Thyroid gland (tissue), 4 donors: ENCODE measurements at regions not wholly inside any gene's neighbourhood (a gene's known extent, or its start where the extent isn't known, plus 50 kb on each side); places are given as distances from the start of the nearest gene placed in this dataset.

Experiments used
- DNase-seq, 2 donors: peaks; one replicate each; pipeline ENCODE4 v3.0.0-alpha.2; 2019
- H3K27ac ChIP-seq, 3 donors: fragments of 200-600 bp; sonication (generic); 1 replicate in 2 of 3; 2 replicates in 1 of 3; pipeline ENCODE4 v1.5.1; 2016 to 2019; ENCODE audit warnings: mild to moderate bottlenecking in 1 of 3, moderate library complexity in 1 of 3
- H3K27me3 ChIP-seq: fragments of 200-600 bp; sonication (generic); one replicate; pipeline ENCODE4 v1.5.1; 2019
- H3K36me3 ChIP-seq, 2 donors: fragments of 200-600 bp; sonication (generic); one replicate each; pipeline ENCODE4 v1.5.1; 2016 to 2019
- H3K4me1 ChIP-seq, 2 donors: fragments of 200-600 bp; sonication (generic); one replicate each; pipeline ENCODE4 v1.5.1; 2017 to 2019
- H3K4me3 ChIP-seq, 3 donors: fragments of 200-600 bp; sonication (generic); replicated peaks in 1 of 3; 1 replicate in 2 of 3; 2 replicates in 1 of 3; pipeline ENCODE4 v1.5.1; 2016; ENCODE audit warnings: mild to moderate bottlenecking in 1 of 3
- H3K9me3 ChIP-seq: fragments of 200-600 bp; sonication (generic); one replicate; pipeline ENCODE4 v1.5.1; 2017
- POLR2A ChIP-seq, 2 donors: fragments of 450-650 bp; IDR thresholded peaks; one replicate each; pipeline ENCODE4 v1.6.1; 2017; ENCODE audit warnings: antibody characterized with exemption in 2 of 2, mild to moderate bottlenecking in 2 of 2, moderate library complexity in 1 of 2
- WGBS, 2 donors: methylation state at CpG; one replicate each; pipeline ENCODE4 v1.1.5; 2017; 5-methylcytosine and 5-hydroxymethylcytosine counted together
- intact Hi-C: fragments of 100-400 bp; cut with DNase I; formaldehyde crosslinking; loops from one replicate; pipeline ENCODE4 v1.15.1; 2023
- TF ChIP-seq, protein P1 (sequence below), 6 experiments: fragments of 200-600 bp in 3 of 6; fragments of 450-650 bp in 3 of 6; sonication (generic) in 3 of 6; IDR thresholded peaks; one replicate each; pipeline ENCODE4 v1.5.1; 2016 to 2019; ENCODE audit warnings: antibody characterized with exemption in 6 of 6, mild to moderate bottlenecking in 2 of 6, inconsistent platforms in 1 of 6, moderate library complexity in 1 of 6

DNA sequence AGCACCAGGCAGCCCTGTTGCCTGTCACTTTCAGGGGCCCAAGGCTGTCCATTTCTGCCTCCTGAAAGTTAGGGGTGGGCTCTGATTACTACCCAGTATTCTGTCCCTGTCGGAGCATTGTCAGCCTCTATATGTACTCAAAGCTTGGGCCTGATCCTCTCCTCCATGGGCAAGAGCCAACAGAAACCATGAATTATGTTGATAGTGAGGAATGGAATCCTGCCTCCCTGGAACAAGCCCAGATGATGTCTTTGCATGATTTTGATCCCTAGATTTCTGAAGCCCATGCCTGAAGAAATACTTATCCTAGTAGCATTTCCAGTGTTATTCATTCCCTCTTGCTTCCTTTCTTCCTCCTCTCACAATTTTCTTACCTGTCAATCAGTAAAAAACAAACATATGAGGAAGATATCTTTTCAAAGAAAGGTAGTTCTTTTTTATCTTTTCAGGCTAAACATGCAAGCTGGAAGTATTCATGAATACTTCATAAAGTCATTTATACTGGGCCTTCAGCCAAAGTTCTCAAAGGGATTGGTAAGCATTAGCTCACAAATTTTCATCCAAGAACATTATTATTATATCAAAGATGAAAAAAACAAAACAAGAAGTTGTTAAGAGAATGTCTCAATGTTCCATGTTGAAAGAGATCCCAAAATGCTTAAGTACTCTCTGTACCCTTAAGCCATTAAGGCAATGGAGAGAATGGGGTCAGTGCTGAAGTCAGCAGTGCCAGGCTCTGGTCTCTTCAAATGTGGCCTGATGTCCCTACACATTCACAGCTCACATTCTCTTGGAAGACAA is 171.7 kb downstream of the NHLRC3 start:
- no peaks in the 10 kb centered on the region for H3K4me1 ChIP-seq
- WGBS, 2 donors, result 61 to 87% methylated on average over 1 of the region's 1 CpG
- intact Hi-C loops, result no loop called here
- no peaks in the 10 kb centered on the region for H3K27me3 ChIP-seq
- no peak overlapping the region for H3K27ac ChIP-seq
- TF ChIP-seq, protein P1, sequence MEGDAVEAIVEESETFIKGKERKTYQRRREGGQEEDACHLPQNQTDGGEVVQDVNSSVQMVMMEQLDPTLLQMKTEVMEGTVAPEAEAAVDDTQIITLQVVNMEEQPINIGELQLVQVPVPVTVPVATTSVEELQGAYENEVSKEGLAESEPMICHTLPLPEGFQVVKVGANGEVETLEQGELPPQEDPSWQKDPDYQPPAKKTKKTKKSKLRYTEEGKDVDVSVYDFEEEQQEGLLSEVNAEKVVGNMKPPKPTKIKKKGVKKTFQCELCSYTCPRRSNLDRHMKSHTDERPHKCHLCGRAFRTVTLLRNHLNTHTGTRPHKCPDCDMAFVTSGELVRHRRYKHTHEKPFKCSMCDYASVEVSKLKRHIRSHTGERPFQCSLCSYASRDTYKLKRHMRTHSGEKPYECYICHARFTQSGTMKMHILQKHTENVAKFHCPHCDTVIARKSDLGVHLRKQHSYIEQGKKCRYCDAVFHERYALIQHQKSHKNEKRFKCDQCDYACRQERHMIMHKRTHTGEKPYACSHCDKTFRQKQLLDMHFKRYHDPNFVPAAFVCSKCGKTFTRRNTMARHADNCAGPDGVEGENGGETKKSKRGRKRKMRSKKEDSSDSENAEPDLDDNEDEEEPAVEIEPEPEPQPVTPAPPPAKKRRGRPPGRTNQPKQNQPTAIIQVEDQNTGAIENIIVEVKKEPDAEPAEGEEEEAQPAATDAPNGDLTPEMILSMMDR (IDR thresholded peaks at IDR 0.05), result no peak
- no peak for TF ChIP-seq POLR2A (IDR thresholded peaks at IDR 0.05)
- H3K9me3 ChIP-seq, result no peaks in the 10 kb centered on the region
- H3K36me3 ChIP-seq, result no peaks in the 10 kb centered on the region
- no peak overlapping the region for H3K4me3 ChIP-seq
- no peak for DNase-seq

DNA sequence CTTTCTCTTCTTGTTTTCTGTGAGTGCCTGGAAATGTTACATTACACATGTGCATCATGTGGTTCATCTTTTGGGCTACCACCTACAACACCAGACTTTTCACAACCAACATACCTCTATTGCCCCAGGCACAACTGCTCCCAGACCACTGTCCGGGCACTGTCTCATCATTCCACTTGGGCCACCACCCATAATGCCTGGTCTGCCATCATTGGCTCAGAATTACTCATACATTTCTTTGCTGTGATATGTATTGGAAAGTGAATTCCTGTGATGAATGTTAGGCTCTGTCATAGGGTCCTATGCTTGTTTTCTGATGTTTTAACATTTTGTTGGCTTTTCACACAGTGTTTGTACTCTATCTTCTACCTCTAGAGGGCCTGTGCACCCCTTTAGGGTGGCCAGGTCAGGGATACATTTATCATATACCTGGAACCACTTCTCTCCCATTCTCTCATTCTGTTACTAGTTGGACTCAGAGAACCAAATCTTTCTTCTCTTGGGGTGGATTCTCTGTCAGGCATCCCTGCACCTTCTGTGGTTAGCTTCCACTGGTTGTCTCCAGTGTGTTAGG is 172.8 kb downstream of the NHLRC3 start:
- Histone ChIP-seq H3K27ac (no peak overlapping the region), H3K27me3 (no peaks in the 10 kb centered on the region), H3K9me3 (no peaks in the 10 kb centered on the region), H3K4me1 (no peaks in the 10 kb centered on the region), H3K4me3 (no peak overlapping the region), H3K36me3 (no peaks in the 10 kb centered on the region)
- intact Hi-C loops, result no loop called here
- TF ChIP-seq POLR2A (IDR thresholded peaks at IDR 0.05), result no peak
- TF ChIP-seq, protein P1 (IDR thresholded peaks at IDR 0.05), result no peak
- 94 to 100% methylated on average over 1 of the region's 1 CpG for WGBS, 2 donors
- DNase-seq, result no peak

DNA sequence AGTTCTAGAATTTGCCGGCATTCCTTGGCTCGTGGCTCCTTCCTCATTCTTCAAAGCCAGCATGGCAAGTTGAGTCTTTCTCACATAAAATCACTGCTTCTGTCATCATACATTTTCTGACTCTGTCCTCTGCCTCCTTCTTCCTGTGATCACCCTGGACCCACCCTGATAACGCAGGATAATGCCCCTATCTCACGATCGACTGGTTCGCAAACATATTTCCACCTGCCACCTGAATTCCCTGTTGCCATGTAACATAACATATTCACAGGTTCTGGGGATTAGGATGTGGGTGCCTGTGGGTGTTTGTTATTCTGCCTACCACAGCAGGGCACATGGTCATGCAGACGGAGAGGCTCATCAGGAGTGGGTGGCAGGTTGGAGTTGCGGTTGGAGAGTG is 177.7 kb downstream of the NHLRC3 start:
- WGBS, 2 donors, result 93 to 96% methylated on average over 8 of the region's 8 CpGs
- no peaks in the 10 kb centered on the region for H3K36me3 ChIP-seq
- intact Hi-C loops, result no loop called here

DNA sequence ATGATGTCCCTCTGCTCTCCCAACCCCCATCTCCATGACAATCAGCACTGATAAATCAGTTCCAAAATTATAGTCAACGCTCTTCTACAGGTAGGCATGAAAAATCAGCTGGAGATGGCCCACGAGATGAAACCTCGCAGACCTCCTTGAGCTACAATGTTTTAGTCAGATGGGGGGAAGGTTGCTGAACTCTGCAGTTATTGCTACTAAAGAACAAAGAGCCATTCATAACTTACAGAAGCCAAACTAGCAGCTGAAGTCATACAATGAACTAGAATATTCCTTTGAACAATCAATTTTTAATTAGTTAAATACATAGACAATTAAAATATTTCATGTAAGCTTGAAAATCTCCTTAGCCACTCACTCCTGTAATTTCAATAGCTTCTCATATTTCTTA is 179.2 kb downstream of the NHLRC3 start:
- Histone ChIP-seq H3K9me3 (no peaks in the 10 kb centered on the region), H3K4me3 (no peak overlapping the region), H3K4me1 (no peaks in the 10 kb centered on the region), H3K27ac (no peak overlapping the region), H3K27me3 (no peaks in the 10 kb centered on the region), H3K36me3 (no peaks in the 10 kb centered on the region)
- DNase-seq, result no peak
- 93 to 96% methylated on average over 3 of the region's 3 CpGs for WGBS, 2 donors
- intact Hi-C loops, result no loop called here
- TF ChIP-seq, protein P1 (IDR thresholded peaks at IDR 0.05), result no peak
- TF ChIP-seq POLR2A (IDR thresholded peaks at IDR 0.05), result no peak

More for the DNA sequence above, 177.7 kb downstream of the NHLRC3 start:
- no peak overlapping the region for H3K27ac ChIP-seq
- no peak overlapping the region for H3K4me3 ChIP-seq
- H3K4me1 ChIP-seq, result no peaks in the 10 kb centered on the region
- DNase-seq, result no peak
- no peaks in the 10 kb centered on the region for H3K27me3 ChIP-seq
- H3K9me3 ChIP-seq, result no peaks in the 10 kb centered on the region
- no peak for TF ChIP-seq POLR2A (IDR thresholded peaks at IDR 0.05)
- TF ChIP-seq, protein P1 (IDR thresholded peaks at IDR 0.05), result no peak

DNA sequence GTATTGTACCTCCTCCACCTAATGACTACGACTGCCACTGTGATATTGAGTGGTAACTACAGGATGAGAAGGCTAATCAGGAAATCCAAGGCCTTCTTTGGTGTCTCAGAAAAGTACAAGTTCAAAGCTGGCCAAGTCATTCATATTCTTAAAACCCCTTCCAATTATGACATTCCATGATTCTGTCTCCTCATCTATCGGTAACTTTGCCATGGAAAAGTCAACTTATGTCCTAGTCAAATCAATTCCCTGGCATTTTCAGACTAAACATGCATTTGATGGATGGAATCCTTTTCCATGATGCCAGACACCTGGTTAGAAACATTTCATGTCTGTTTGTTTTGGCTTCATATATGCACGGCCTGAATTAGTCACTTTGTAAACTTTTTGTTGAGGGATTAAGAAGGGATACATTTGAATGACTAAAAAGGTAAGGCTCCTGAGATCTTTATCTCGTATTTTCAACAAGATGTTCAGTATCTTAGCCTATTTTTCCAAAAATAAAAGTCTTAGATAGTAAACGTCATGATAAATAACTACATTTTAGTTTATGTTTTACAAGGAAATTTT is 186.5 kb downstream of the NHLRC3 start:
- DNase-seq, result no peak
- Histone ChIP-seq H3K36me3 (no peaks in the 10 kb centered on the region), H3K4me3 (no peak overlapping the region), H3K27ac (no peak overlapping the region), H3K9me3 (no peaks in the 10 kb centered on the region), H3K4me1 (no peaks in the 10 kb centered on the region), H3K27me3 (no peaks in the 10 kb centered on the region)
- no peak for TF ChIP-seq POLR2A (IDR thresholded peaks at IDR 0.05)
- TF ChIP-seq, protein P1 (IDR thresholded peaks at IDR 0.05), result no peak
- 75 to 78% methylated on average over 5 of the region's 5 CpGs for WGBS, 2 donors
- intact Hi-C loops, result no loop called here
